OCI-M1 (cell line): ENCODE measurements at regions not wholly inside any gene's neighbourhood (a gene's known extent, or its start where the extent isn't known, plus 50 kb on each side); places are given as distances from the start of the nearest gene placed in this dataset.
A peak's percentile ranks its signal among the peaks of the same experiment; 100 is the strongest.

Source experiments
- DNase-seq: peaks from one replicate; lab custom pipeline; 2025; lab: John Stamatoyannopoulos, UW

DNA sequence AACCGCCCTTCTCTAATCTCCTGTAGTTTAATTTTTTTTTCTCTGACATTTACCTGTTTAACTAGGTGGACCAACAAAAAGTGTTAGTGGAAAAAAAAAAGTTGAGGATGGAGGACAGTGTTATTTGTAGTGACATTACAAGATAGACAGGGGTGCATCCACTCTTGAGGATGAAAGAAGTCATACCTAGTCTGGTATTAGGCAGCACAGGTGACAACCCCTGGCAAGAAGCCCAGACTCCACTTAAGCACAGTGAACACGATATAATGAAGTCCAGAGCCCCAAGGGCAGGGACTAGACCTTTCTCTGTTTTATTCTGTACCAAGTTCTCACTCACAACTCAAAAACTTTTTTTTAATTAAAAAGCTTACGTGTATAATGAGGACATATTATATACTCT lies 268.4 kb downstream of the GPR37 start:
- no peak for DNase-seq

DNA sequence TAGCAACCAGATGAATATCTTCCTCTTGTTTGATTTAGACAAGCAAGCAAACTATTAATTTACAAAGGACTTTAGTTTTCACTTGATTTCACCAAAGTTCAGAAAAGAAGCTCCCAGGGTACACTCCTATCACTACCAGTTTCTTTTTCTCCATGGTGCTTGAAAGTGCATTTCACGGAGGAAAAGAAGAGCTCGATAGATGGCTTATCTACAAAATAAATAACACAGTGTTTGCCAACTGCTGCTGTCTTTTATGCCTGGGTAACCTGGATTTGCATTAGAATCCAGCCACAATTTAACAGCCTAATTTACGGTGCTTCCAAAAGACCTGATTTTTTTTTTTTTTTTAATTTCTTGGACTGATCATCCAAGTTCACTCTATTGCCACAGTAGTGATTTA lies 275.7 kb downstream of the GPR37 start:
- no peak for DNase-seq

DNA sequence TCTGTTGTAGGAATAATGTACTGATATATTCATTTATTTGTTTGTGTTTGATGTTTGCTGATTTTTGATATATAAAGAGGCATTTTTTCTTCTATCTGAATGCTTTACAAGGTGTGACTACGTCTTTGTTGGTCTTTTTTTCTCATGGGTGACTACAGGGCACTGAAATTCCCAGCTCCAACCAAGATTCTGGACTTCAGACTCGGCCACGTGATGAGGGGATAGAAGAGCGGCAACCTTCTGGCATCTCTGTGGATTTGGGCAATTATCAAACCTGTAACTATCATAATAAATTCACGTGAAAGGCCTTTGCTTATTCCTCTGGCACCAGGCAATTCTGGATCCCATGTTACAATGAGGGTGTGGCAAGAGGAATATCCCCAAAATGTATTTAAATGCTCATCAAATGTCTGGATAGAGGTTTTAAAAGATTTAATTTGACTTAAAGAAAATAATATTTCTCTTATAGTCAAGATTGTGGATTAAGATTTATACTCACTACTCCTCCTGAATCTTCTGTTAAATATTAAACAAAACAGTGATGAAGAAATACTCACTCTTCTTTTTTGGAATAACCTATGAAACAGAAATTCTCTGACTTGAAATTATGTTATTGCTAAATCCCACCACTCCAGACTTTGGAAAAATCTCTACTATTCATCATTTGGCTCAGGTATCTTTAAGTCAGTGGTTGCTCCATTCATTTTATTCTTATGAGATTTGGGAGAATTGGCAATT lies 276.3 kb downstream of the GPR37 start:
- no peak for DNase-seq

DNA sequence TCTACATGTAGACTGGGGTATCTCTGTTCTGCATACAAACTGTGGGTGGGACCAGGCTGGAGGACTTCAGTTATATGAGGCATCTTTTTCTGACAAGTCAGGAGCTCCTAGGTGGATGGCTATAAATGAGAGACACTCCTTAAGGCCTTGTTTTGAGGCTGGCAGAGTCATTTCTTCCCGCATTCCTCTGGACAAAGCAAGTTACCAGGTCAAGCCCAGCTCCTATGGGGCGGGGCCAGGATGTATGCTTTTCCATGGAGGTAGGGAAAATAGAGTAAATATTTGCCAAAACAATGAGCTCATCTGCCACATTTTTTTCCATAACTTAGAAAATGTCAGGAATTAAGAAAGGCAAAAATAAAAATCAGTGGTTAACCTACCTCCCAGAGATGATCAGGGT lies 283.4 kb downstream of the GPR37 start:
- DNase-seq: no peak

DNA sequence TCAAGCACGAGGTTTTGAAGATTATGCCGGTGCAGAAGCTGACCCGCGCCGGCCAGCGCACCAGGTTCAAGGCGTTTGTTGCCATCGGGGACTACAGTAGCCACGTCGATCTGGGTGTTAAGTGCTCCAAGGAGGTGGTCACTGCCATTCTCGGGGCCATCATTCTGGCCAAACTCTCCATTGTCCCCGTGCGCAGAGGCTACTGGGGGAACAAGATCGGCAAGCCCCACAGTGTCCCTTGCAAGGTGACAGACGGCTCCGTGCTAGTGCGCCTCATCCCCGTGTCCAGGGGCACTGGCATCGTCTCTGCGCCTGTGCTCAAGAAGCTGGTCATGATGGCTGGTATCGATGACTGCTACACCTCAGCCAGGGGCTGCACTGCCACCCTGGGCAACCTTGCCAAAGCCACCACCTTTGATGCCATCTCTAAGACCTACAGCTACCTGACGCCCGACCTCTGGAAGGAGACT lies 284.7 kb downstream of the GPR37 start:
- DNase-seq: no peak

DNA sequence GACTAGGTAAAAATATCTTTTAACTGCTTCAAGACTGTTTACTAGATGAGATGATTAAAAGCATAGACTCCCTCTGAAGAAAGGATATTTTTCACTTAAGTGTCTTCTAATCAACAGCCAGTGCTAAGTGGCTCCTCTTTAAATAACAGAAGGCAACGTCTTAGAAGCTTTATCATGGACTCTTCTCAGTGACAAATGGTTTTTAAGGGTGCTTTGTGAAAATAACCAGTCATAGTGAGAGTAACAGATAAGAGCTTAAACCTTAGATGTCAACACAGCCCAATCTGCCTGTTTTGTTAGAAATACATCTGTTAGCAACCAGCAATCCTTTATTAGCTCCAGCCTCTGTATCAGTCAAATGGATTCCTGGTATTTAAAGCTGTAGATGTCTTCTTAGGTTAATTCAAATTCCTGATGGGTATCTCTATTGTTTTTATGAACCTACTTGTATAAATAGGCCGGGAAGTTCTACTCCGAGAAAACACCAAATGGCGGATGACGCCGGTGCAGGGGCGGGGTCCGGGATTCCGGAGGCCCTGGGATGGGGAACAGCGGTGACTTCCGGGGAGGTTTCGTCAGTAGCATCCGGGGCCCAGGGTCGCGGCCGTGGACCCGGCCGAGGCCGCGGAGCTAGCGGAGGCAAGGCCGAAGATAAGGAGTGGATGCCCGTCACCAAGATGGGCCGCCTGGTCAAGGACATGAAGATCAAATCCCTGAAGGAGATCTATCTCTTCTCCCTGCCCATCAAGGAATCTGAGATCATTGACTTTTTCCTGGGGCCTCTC lies 285.4 kb downstream of the GPR37 start:
- no peak for DNase-seq

DNA sequence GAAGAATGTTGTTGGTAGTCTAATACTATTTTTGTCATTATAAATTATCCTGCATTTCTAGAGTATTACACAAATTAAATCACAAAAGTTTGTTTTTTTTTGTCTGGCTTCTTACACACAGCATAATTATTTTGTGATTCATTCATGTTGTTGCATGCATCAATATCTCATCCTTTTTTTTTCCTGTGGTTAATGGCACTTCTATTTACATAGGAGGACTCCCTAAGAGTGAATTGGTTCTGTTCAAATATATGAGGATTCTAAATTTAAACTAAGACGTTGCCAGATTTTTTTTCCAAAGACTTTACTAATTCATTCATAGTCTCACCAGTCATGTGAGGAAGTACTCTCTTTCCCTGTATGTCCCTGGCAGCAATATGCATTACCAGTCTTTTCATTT lies 303.3 kb downstream of the GPR37 start:
- DNase-seq: no peak

DNA sequence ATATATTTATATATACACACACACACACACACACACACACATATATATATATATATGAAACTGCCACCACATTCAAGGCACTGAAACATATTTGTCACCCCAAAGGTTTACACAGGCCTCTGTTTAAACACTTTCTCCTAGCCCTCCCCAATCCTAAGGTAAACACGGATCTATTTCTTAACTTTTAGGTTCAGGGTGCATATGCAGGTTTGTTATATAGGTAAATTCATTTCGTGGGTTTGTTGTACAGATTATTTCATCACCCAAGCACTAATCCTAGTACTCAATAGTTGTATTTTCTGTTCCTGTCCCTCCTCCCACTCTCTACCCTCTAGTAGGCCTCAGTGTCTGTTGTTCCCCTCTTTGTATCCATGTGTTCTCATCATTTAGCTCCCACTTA lies 305.0 kb downstream of the GPR37 start:
- DNase-seq: no peak

DNA sequence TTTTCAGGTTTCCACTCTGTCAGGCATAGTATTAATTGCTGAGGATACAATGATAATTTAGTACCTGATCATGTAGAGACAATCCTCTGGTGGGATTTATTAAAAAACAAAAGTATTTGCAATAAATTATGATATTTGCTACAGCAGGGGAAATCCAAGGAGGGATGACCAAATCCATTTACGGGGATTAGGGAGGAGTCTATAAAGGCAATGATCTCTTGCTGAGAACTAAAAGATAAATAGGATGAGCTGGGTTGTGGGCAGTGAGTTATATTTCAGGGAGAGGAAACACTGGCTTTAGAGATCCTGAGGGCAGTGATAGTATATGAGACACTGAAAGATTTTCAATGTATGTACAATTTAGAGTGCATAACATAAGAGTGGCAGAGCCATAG lies 305.5 kb downstream of the GPR37 start:
- DNase-seq: no peak

DNA sequence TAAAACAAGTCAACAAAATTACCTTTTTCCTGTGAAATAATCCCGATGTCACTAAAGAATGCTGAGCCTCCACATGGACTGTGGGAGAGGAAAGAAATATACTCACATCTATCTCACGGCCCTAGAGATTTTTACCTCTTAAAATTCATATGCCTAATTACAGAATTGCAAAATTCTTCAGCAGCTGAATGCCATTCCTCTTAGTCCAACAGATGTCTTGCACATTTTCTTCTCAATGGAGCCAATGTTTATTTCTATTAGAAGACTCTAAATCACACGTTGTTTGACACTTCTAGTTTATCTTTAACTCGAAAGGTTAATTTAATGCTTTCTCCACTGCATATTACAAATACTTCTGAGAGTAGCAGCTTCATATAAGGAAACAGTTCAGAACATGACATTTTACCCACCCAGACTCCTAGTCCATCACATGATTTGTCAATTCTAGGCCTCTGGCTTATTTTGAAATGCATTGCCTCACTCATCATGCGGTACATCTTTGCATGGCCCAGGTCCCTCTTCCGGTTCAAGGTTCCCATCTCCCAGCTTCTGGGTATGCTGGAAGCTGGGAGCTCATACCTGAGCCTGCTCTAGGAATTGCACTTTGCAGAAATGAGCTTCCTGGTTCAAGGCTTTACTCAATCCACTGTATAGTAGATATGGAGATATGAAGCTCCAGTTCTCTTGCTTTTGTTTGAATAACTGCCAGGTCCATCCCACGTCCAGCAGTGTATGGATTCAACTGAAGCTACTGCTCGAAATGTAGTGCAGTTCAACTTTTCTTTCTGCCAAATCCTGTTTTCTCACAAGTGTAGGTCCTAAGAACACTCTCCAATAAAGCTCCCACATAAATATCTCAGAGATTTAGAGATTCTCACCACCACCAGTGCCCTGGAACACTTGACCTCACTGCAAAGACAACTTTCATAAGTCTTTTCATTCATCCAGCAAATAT lies 306.2 kb downstream of the GPR37 start:
- DNase-seq: no peak

DNA sequence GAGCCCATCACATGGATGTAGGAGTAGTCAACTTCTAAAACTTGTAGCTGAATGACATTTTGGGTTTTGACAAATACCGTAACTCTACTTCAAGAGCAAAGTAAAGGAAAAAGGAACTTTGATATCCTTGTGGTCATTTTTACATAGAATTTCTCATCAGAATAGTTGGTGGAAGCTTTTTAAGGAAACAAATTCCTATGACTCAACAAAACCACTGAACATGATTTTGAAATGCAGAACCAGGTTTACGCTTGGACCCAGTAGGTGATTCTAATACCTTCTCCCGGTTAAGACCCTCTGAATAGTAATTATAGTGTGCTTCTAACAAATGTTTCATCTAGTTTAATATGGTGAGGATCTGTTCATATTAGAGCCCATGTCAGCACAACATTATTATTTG lies 307.8 kb downstream of the GPR37 start:
- DNase-seq: peak; percentile 19

DNA sequence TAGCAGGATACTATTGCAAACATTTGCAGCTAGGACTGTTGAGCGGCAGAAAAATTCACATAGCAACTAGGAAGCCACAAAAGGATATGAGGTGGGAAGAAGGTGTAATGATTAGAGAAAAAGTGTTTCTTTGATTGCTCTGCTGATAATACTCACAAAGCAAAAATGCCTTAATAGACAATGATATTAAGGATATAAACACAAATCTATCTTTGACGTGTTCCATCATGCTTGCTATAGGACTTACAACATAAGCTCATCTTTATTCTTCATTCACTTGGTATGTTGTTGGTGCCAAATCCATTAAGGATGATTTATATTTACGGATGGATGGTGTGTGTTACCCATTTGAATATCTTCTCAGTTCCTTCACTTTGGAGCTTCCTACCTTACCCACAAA lies 309.3 kb downstream of the GPR37 start:
- DNase-seq: no peak

DNA sequence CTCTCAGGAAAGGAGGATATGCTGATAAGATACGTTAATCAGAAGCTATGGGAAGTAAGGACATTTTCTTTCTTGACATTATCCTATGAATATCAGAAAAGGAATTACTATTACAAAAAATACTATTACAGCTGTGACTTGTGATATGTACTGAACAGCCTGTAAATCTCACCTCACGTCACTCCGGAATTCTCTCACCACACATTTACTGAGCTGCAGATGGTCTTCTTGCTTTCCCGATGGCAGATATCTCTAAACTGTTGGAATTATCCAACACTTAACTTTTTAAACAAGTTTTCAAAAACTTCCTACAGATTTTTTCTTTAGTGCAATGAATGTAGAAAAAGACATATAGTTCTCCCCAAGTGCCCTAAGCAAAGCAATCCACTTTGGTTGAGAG lies 313.4 kb downstream of the GPR37 start:
- DNase-seq: no peak

DNA sequence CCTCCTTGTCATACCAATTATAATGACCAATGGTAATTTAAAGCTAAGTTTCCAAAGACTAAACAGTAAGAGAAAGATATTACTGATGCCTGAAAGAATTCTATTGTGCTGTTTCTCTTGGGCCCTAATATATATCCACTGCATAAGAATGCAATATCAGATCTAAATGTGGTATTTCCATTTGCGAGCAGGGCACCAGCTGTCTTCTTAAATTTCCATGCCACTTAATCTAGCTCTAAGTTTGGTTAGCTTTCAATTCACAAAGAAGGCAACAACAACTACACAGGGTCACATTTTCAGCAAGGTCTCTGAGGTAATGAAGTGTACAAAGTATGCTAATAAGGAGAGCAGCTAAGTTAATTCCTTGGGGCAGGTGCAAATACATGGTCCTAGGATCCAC lies 315.7 kb downstream of the GPR37 start:
- DNase-seq: no peak

DNA sequence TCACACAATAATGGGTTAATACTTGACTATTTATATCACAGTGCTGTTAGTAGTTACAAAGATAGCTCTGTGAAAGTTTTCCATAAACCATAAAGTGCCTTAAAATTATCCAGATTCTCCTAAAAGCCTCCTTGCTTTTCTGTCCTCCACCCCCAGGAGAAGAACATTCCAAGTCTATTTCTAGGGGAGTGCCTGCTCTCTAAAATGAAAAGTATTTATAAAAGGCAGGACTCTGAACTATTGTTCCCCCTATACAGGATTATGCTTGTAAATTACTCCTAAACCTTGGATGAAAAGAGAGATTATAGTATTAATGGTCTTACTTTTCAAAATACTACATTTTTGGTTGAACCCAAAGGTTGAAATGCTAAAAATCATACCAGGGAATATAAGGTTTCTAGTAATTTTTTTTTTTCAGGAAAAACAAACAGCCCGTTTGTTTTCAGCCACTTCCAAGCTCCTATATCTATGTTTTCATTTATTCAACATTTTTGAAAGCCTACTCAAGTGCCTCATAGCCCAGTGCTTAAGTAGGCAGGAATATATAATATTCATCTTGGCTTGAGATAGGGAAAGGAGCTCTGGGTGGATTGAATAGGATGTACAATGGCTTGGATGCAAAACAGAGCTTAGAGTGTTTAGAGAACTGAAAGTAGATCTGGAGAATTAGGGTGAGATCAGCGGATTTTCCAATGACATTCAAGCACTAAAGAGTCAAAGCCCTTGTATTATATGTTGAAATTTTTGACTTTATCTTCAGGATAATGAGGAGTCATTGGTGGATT lies 320.7 kb downstream of the GPR37 start:
- no peak for DNase-seq

DNA sequence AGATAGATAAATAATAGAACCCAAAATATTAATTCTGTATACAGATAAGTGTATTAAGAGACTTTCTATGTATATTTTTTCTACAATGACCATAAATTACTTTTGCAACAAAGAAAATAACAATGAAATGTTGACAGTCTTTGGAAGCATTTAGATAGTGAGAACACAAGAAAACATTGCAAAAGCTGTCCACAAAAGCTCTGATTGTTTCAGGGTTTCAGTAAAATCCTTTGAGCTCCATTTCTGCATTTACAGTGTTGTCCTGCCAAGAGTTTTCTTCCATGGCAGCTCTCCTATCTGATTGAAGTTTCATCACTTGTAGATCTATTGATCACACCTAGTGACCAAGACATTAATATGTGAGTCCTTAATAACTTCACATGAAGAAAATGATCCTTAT lies 321.8 kb downstream of the GPR37 start:
- DNase-seq: no peak

DNA sequence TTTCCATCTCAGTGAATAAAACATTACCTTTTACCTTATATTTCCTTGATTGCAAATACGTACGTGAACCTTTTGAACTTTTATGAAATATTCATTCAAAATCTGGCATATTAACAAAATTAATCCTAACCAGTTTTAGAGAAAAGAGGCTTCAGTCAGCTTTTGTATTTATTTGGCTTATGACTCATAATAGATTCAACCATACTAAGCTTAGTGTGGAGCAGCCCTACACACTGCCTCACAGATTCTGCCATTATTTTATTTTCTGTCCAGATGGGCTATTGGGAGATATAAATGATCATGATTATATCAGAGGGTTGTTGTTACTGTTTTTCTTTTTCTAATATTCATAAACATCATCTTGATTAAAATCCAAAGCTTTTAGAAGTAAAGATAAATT lies 325.5 kb downstream of the GPR37 start:
- no peak for DNase-seq

DNA sequence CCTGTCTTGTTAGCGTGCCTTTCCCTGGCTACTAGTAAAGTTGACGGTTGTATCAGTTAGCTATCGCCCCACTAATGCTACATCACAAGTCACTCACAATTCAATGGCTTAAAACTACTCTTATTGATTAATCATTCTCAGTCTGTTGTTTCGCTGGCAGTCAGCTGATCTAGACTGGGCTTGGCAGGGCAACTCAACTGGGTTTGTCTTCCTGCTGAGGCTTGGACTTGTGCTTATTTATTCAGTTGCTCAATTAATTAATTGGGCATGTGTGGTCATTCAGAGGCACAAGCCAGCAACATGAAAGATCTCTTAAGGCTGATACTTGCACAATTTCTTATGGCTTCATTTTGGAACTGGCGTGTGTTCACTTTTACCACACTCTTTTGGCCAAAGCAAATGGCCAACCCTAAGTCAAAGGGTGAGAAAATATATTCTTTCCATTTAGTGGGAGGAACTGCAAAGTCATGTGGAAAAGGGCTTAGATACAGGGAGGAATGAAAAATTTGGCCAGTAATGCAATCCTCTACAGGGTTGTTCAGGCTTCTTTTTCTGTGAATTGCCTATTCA lies 333.5 kb downstream of the GPR37 start:
- DNase-seq: no peak

DNA sequence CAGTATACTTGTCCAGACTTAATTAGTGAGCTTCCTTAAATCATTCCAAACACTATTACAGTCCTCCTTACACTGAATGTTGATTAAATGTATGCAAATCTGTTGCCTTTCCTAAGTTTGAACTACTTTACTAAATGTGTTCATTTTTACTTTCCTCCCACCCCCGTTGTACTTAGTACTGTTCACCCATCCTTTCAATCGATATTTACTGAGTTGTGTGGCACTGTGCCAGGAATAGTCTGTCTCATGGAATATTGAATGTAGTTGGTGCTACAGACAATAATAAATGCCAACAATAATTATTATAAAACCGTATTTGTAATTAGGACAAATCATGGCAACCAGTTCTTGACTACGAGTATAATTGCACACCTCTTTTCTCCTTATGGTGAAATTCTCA lies 335.7 kb downstream of the GPR37 start:
- DNase-seq: no peak

DNA sequence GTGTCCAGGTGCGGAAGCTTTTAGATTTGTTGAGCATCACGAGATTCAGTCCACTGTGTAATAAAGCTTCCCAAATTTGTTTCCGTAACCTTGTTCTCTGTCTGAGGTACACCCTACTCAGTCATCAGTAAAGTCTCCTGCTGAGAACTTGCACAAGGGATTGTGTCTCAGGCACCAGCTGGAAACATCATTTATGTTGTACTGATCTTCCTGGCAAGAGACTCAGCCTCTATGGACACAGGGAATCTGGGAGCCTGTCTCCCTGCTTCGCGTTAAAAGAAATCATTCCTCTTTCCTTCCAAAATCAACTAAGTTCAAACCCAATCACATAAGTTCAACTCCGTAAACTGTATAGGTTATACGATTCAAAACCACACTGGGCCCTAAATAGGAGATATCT lies 336.8 kb downstream of the GPR37 start:
- DNase-seq: no peak

DNA sequence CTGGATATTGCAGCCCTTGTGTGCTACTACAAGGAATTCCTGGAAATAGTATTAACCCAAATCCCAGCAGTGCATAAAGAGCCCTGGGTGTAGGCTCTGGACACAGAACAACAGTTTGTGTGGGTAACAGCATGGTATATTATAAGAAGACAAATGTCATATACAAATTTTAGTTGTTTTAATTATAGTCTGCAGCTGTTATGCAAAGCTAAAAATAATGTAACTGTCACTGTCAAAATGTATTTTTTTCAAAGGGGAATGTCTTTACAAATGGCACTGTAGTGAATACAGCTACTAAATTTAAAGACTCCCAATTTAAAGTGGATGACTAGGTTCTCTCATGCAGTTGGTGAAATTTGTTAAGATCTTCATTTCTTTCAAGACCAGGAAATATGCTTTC lies 339.0 kb downstream of the GPR37 start:
- no peak for DNase-seq
